GM11168 (cell line): ENCODE measurements at regions not wholly inside any gene's neighbourhood (a gene's known extent, or its start where the extent isn't known, plus 50 kb on each side); places are given as distances from the start of the nearest gene placed in this dataset.

ENCODE experiments used
- in situ Hi-C: fragments of 300-500 bp; cut with MboI; formaldehyde crosslinking; loops from one replicate; pipeline ENCODE4 v1.12.0; 2022; ENCODE audit warnings: low sequenced_read_pairs; ENCODE audit not compliant: unreplicated experiment

DNA sequence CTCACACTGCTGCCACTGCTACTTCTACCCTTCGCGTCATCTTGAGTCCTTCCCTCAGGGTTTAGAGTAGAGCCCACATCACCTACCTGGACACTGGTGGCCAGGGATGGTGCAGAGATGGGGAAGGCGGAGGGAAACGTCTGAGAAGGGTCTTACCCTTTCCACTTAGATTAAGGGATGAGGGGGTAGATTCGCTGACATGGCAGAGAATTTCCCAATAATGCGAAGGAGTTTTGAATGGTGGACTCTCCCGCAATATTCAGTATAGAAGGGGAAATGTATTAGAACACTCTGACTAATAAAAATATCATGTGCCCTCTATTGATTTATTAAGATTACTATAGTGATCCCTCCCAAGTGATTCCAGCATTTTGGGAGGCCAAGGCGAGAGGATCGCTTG is 209.5 kb upstream of the KIAA1217 start:
- in situ Hi-C loops: no loop called here

DNA sequence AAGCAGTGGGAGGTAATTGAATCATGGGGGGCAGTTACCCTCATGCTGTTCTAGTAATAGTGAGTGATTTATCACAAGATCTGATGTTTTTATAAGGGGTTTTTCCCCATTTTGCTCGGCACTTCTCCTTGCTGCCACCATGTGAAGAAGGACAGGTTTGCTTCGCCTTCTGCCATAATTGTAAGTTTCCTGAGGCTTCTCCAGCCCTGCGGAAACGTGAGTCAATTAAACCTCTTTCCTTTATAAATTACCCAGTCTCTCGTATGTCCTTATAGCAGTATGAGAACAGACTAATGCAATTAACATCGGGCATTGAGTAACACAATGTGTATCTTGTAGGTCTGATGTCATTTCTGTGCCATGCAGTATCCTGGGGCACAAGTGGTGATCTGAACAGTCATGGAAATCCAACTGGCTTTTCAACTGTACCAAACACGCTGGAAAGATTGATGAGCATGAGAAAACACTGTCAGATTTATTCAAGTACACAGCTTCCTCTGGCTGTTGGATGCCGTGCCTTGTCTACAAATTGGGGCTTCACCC is 208.6 kb upstream of the KIAA1217 start:
- in situ Hi-C loops: no loop called here

DNA sequence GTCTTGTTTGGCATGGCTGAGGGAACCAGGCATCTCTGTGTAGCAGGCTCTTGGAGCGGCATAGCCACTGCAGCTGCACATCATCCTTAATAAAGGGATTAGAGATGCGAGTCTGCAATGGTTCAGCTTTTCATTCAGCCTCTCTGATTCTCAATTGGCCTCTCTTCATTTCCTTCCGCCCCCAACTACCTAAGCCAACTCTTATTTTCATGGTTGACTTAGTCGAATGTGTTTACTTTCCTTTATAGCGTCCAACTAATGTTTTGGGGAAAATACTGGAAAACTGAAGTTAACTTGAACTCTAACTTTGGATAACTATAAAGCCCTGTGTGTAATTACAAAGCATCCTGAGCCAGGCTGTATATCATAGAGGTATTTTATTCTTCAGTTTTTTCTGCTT is 202.2 kb upstream of the KIAA1217 start:
- in situ Hi-C loops: no loop called here

DNA sequence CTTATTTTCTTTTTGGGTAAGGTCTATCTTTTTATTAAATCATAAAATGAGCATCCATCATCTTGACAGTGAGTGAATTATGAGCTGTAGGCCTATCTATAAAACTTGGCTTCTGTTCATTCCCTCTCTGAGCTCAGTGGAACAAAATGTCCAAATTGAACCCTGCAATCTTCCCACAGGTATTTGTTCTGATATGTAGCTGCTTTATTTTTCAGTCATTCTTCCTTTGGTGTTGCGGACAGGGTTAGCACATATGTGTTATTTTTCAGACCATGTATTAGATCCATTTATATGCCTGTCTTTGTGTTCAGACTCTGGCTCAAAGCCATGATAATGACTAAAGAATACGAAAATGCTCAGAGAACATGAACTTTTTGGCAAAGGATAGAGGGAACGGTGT is 201.6 kb upstream of the KIAA1217 start:
- in situ Hi-C loops: no loop called here

DNA sequence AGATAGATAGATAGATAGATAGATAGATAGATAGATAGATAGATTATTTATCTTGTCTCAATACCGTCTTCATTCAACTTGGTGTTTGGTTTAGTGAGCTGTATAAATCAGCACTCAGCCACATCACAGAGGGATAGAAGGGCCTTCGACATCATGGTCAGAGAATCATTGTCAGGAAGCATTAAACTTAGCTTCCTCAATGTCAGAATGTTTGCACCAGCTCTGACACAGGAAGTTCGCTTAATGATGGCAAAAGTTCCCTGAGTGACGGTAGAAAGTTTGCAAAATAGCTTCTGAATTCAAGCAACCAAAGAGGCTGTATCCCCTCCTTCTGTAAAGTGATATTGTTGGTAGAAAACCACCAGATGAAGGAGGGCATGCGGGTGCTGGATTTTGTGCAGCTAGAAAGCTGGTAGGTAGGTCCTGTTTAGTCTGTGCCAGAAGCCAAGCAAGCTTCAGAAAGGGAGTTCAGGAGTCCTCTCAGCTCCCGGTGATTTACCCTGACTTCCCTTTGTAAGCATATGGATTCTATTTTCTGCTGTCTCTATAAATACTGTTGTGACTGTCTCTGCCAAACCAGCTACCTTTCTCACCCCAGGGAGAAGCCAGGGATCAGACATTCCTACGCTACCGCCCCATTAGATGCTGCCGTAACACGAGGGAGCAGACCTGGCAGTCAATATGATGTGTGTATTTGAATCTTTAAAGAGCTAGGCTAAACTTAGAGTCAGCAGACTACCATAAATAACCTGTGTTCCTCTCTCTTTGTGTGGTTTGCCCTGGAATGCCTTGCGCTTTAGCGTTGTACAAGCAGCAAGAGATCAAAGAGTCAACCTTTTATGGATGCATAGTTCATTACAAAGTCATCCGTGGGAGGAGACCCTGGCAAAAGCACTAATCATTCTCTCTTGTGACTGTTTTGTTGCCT is 200.5 kb upstream of the KIAA1217 start:
- in situ Hi-C loops: no loop called here

DNA sequence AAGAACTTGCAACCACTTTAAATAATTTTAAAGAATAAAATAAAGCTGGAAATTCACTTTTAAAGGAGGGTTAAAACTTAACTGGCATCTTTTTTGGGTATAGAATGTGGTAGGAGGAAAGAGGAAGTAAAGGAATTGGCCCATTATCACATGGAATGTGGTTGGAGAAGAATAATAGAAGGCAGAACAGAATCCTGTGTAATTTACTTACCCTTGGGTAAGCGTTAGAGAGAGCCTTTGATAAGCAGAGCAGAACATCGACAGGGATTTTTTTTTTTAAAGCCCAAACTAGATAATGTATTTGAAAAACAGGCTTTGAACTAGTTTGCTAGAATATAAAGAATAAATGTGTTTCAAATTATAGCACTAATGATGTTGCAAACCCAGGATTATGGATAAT is 199.8 kb upstream of the KIAA1217 start:
- in situ Hi-C loops: no loop called here

DNA sequence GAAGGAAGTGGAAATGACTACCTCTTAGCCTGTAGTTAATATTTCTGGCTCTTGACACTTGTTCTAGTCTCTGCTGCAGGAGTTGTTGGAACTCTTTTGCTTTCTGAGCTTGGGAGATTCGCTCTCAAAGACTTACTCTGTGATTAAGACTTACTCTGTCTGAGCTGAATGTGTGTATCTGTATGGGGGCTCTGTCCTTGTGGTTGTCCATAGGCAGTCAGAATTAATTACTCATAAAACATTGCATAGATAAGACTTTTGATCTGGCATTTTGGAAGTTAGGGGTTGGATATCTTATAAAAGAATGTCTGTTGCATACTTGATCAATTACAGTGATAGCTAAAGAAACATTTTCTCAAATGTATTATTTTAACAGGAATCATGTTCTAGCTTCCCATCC is 199.2 kb upstream of the KIAA1217 start:
- in situ Hi-C loops: no loop called here

DNA sequence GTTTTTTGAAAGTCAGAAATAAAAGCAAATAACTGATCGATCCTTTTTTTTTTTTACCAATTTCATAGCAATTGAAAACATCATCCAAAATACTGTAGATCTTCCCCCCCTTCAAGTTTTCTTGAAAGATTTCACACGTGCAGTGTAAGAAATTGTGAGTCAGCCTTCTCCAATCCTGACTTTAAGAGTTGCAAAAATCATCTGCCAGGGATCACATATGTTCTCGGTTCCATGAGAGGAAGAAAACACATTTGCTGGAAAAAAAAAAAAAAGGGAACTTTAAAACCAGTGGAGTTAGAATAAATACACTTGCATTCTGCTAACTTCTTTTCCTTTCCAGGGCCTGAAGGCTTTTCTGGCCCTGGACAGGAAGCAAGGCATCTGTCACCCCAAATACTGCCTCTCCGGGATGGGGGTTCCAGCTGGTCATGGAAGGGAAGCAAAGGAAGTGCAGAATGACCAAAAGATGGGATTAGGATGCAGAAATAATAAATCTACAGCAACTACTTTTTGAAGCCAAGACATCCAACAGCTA is 198.4 kb upstream of the KIAA1217 start:
- in situ Hi-C loops: no loop called here

DNA sequence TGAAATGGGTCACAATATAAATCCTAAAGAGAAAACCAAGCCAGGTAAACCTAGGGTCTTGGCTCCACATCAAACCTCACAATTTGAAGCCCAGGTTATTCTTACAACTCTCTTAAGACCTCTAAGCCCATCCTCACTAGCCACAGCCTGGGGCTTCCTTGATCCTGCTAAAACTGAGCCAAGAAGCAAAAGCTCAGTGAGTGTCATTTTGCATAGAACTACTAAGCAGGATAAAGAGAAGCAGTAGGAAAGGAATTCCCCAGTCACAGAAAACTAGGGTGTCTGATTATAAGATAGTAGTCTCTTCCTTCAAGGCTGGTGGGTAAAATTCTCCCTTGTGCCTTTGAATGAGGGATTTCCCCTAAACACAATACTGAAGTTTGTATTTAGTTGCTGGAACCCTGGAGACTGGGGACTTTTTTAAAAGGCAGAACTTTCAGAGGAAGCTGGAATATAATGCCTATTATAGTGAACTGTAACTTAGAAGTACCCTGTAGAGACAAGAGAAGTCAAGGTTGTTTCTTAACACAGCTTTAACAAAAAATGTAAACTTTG is 196.6 kb upstream of the KIAA1217 start:
- in situ Hi-C loops: no loop called here

DNA sequence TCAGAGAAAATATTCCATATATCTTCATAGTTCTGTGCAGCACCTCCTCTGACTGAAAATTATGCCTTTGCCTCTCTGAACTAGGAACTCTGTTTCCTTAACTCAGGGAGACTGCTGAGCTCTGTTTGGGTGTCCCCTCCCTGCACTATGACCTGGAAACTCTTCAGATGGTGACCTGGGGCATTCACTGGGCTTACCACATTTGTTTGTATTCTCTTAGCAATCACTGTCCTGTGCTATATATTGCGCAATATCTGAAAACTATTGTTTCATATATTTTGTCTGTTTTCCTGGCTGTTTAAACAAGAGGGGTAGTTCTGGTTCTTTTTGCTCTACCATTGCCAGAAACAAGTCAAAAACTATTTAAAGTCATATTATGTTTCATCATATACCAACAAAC is 181.8 kb upstream of the KIAA1217 start:
- in situ Hi-C loops: no loop called here

DNA sequence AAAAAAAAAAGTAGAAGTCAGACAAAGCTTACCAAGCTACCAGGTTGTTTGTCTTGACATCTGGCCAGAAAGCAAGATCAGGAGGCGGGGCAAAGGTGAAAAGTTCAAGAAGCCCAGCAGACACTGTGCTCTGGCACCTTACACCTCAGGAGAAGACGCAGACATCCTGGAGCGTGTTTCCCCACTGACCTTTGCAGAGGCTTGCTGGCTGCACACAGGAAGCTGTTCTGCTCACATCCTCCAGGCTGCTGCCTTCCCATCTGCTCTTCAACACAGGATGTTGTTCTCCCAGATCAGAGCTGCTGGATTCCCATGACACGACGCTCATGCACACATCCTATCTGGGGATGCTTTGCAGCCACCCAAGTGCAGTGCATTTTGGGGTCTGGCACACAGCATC is 174.4 kb upstream of the KIAA1217 start:
- in situ Hi-C loops: no loop called here

DNA sequence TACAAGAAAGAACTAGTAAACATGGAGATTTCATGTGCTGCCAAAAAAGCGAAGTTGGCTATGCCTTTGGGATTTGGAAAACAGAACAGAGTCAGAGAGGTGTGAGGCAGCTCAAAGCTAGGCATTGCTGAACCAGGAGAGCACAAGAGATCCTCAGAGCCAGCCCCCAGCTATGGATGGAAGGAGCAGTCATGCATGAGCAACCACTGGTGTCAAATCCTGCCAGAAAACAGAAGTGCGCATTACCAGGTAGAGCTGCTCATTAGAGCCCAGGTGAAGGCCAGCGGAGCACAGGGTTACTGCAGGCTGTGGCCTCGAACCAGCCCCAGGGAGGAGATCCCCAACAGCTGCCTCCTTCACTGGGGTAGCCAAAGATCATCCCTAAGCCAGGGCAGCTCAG is 173.2 kb upstream of the KIAA1217 start:
- in situ Hi-C loops: no loop called here

DNA sequence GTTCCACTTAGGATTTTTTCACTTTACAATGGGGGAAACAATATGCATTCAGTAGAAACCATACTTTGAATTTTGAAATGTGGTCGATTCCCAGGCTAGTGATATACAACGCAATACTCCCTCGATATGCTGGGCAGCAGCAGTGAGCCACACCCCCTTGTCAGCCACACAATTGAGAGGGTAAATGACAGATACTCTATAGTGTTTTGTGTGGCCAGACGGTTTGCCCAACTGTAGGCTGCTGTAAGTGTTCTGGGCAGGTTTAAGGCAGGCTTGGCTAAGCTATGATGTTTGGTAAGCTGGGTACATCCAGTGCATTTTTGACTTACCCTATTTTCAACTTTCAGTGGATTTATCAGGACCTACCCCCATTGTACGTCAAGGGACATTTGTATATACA is 169.6 kb upstream of the KIAA1217 start:
- in situ Hi-C loops: no loop called here

DNA sequence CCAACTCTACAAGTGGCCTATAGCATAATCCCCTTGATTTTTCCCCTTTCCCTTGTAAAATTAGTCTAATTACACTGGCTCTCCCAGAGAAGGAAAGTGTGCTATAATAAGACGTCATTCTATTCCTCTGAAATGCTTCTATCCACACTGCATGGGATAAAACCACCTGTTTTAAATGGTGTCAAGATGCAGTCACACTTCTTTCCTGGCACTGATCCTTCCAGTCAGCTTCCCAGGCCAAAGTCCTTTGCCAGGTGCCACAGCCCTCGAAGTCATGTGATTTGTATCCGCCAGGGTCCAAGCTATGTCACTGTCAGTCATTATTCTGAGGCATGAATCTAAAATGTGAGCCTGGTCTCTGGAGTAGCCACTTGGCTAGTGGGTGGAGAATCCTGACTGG is 169.0 kb upstream of the KIAA1217 start:
- in situ Hi-C loops: no loop called here

DNA sequence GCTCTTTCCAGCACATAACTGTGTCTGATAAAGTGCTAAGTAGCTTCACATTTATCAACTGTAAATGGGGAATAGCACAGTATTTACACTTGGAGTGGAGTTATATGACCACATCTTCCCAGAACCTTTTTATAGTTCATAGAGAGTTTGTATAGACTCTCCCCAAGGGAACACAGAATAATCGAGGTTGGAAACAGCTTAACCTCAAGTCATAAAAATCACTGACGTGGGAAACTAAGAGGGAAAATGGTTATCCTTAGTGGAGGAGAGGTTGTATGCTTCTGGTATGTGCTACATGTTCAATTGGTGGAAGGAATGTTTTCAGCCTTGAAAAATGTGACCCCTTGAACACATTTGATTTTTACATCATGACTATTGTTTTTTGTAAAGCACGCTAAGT is 167.9 kb upstream of the KIAA1217 start:
- in situ Hi-C loops: no loop called here

DNA sequence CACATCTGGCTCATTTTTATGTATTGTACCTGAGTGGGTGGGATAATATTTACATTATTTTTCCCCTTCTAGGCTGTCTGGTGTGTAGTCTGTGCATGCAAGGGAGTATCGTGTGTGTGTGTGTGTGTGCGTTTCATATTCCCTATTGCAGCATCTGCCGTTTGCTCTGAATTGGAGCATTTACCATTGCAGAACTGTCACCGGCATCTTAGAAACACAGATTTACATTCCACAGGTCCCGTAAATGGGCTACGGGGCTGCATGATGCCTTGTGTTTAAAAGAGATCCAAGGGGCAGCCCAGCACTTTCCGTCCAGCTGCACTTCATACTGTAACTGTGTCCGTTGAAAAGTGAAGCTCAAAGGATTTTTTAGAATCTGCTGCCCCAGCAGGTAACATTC is 167.1 kb upstream of the KIAA1217 start:
- in situ Hi-C loops: no loop called here

DNA sequence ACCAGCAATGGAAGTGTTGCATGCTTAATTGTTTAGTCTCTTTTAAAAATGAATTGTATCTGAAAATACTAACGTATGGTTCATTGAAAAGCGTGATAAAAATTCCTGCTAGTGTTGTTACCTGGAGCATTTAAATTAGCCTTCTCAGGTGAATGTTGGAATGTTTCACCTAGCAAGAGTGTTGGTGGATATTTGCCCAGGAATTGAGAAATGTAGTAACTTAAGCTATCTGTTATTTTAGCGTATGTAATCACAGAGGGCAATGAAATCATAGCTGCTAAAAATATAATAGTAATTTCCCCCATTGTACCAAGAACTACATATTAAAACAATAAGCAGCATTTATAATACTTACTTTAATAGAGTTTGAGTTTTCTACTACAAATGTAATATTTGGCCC is 166.1 kb upstream of the KIAA1217 start:
- in situ Hi-C loops: no loop called here

DNA sequence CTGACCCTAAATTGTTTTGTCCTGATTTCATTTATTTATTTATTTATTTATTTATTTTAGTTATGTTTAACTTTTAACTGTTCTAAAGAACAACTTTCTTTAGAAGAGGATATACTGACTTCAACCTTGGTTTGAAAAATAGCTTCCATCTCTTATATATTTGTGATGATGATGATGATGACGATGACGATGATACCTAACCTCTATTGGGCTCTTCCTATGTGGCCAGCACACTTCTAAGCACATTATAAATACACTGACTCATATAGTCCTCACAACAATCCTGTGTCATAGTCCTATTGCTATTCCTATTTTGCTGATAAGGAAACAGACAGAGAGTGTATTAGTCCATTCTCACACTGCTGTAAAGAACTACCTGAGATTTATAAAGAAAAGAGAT is 162.9 kb upstream of the KIAA1217 start:
- in situ Hi-C loops: no loop called here

DNA sequence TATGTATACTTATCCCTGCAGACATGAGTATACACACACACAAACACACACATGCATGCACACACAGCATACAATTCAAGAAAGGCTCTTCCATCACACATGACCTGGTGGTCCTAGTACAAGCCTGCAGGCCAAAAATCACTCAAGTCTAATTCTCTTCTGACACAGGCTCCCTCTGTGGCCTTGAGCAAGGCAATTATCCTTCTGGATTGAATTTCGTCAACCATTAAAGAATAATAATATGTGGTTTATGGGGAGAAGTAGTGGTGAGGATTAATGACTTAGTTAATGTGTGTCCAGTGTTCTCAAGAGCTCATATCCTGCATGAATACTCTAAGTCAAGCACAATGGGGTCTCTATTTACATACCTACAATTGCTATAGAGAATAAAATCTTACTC is 161.8 kb upstream of the KIAA1217 start:
- in situ Hi-C loops: no loop called here

DNA sequence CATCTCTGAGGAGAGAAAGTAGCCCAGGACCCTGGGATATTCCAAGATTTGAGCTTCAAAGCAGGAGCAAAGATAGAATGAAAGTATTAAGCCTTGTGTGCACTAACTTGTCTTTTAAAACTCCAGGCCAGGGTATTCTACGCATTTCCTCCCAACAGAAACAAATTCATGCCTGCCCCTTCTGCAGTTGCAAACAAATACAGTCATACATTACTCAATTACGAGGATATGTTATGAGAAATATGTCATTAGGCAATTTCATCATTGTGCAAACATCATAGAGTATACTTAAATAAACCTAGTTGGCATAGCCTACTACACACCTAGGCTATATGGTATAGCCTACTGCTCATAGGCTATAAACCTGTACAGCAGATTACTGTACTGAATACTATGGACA is 154.5 kb upstream of the KIAA1217 start:
- in situ Hi-C loops: no loop called here

DNA sequence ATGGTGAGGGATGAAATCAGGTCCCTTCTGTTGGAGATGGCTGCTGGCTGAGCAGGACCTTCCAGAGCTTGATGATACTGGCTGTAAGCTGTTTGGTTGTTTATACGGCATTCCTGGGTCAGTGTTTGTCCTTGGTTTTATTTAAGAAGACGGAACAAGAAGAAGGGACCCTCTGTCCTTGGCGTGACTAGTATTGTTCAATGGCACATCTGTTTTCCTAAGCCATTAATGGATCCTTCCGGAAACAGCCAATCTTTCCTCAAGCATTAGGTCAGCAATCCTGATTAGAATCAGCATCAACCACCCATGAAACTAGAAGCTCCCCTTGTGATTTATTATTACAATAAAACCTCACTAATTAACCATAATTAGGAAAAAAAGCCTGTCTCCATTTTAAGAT is 128.7 kb upstream of the KIAA1217 start:
- in situ Hi-C loops: no loop called here
